HEK293 (cell line): ENCODE measurements at regions not wholly inside any gene's neighbourhood (a gene's known extent, or its start where the extent isn't known, plus 50 kb on each side); places are given as distances from the start of the nearest gene placed in this dataset.

ENCODE experiments used
- CTCF ChIA-PET: fragments of 350-600 bp; formaldehyde crosslinking; extraction: SDS; loops from one replicate; lab custom pipeline; 2021; ENCODE audit warnings: antibody characterized with exemption; lab: Yijun Ruan, JAX
- POLR2A ChIA-PET: fragments of 300-600 bp; formaldehyde crosslinking; extraction: SDS; loops from one replicate; lab custom pipeline; 2020; ENCODE audit warnings: antibody characterized with exemption, inconsistent platforms; lab: Yijun Ruan, JAX
- H3K27ac ChIP-seq: fragments of 200-500 bp; sonication (Bioruptor generic); 2 replicates; pipeline ENCODE4 v1.5.1; 2014; ENCODE audit warnings: low read depth, low read length, control low read depth, inconsistent platforms; ENCODE audit errors: extremely low read depth
- H3K36me3 ChIP-seq, 2 experiments: fragments of 200-500 bp in 1 of 2; sonication (Bioruptor generic) in 1 of 2; 1 replicate in 1 of 2; 2 replicates in 1 of 2; pipeline ENCODE4 v1.5.1; 2014 to 2017; ENCODE audit warnings: inconsistent platforms in 2 of 2, low read length in 2 of 2; ENCODE audit not compliant: control insufficient read depth in 2 of 2, insufficient read depth in 1 of 2
- H3K4me1 ChIP-seq: fragments of 200-500 bp; sonication (Bioruptor generic); 2 replicates; pipeline ENCODE4 v1.5.1; 2014; ENCODE audit warnings: mild to moderate bottlenecking, low read length, inconsistent platforms; ENCODE audit not compliant: control insufficient read depth, insufficient read depth
- H3K4me3 ChIP-seq: 2 replicates; pipeline ENCODE4 v1.5.1; 2011; ENCODE audit warnings: low read depth, mild to moderate bottlenecking, control low read depth, low read length, moderate library complexity
- H3K9me3 ChIP-seq: fragments of 200-500 bp; sonication (Bioruptor generic); 2 replicates; pipeline ENCODE4 v1.5.1; 2014; ENCODE audit warnings: low read depth, low read length, inconsistent platforms; ENCODE audit not compliant: control insufficient read depth, insufficient read depth
- BCL6B ChIP-seq: fragments of 450-650 bp; formaldehyde crosslinking; IDR thresholded peaks from 2 replicates; pipeline ENCODE4 v1.5.1; 2017; ENCODE audit warnings: missing biosample characterization, missing genetic modification characterization
- GLI2 ChIP-seq: fragments of 450-650 bp; formaldehyde crosslinking; IDR thresholded peaks from 2 replicates; pipeline ENCODE4; 2017; ENCODE audit warnings: missing biosample characterization, missing genetic modification characterization, low read depth, borderline replicate concordance
- HOXD13 ChIP-seq: sonication (generic); formaldehyde crosslinking; IDR thresholded peaks from 2 replicates; pipeline ENCODE4 v1.8.0; 2022; ENCODE audit warnings: missing genetic modification reagents, borderline replicate concordance
- OSR2 ChIP-seq: fragments of 450-650 bp; formaldehyde crosslinking; IDR thresholded peaks from 2 replicates; pipeline ENCODE4 v1.5.1; 2016; ENCODE audit warnings: missing biosample characterization, missing genetic modification characterization
- ZNF2 ChIP-seq: fragments of 450-650 bp; formaldehyde crosslinking; IDR thresholded peaks from 2 replicates; pipeline ENCODE4 v1.5.1; 2016; ENCODE audit warnings: missing biosample characterization, missing genetic modification characterization
- ZNF214 ChIP-seq: fragments of 450-650 bp; formaldehyde crosslinking; IDR thresholded peaks from 2 replicates; pipeline ENCODE4 v1.5.1; 2017; ENCODE audit warnings: missing biosample characterization, mild to moderate bottlenecking, missing genetic modification characterization, borderline replicate concordance
- ZNF391 ChIP-seq: fragments of 450-650 bp; formaldehyde crosslinking; IDR thresholded peaks from 2 replicates; pipeline ENCODE4 v1.5.1; 2016; ENCODE audit warnings: low read depth, missing biosample characterization, missing genetic modification characterization, borderline replicate concordance
- ZNF426 ChIP-seq: fragments of 450-650 bp; formaldehyde crosslinking; IDR thresholded peaks from 2 replicates; pipeline ENCODE4 v1.5.1; 2017; ENCODE audit warnings: missing biosample characterization, missing genetic modification characterization, mild to moderate bottlenecking, inconsistent platforms, moderate library complexity
- ZNF449 ChIP-seq: fragments of 450-650 bp; formaldehyde crosslinking; IDR thresholded peaks from 2 replicates; pipeline ENCODE4 v1.5.1; 2017; ENCODE audit warnings: missing biosample characterization, mild to moderate bottlenecking, missing genetic modification characterization, moderate library complexity
- ZNF488 ChIP-seq: fragments of 450-650 bp; formaldehyde crosslinking; IDR thresholded peaks from 2 replicates; pipeline ENCODE4 v1.5.1; 2016; ENCODE audit warnings: missing biosample characterization, missing genetic modification characterization
- ZNF654 ChIP-seq: fragments of 450-650 bp; formaldehyde crosslinking; IDR thresholded peaks from 2 replicates; pipeline ENCODE4 v1.5.1; 2016; ENCODE audit warnings: low read depth, missing biosample characterization, missing genetic modification characterization
- ZNF704 ChIP-seq: fragments of 450-650 bp; formaldehyde crosslinking; IDR thresholded peaks from 2 replicates; pipeline ENCODE4 v1.5.1; 2016; ENCODE audit warnings: missing biosample characterization, missing genetic modification characterization
- ZSCAN16 ChIP-seq: fragments of 450-650 bp; formaldehyde crosslinking; IDR thresholded peaks from 2 replicates; pipeline ENCODE4 v1.5.1; 2016; ENCODE audit warnings: missing biosample characterization, missing genetic modification characterization

GRCh38 chr14:39483682-39484081, 51.4 kb upstream of the FBXO33 start:
- Histone ChIP-seq H3K27ac (no peak overlapping the region), H3K4me3 (no peak overlapping the region), H3K9me3 (no peaks in the 10 kb centered on the region), H3K36me3 (no peaks in the 10 kb centered on the region), H3K4me1 (no peaks in the 10 kb centered on the region)
- TF ChIP-seq ZNF391 (tag by site-specific recombination) (no peak), ZNF426 (tag by site-specific recombination) (no peak), ZNF654 (tag by site-specific recombination) (no peak), ZNF488 (no peak), BCL6B (tag by site-specific recombination) (no peak), ZSCAN16 (no peak), ZNF214 (no peak), GLI2 (tag by site-specific recombination) (no peak), ZNF2 (tag by site-specific recombination) (no peak), OSR2 (no peak), ZNF704 (tag by site-specific recombination) (no peak), HOXD13 (CRISPR knock-in tag) (no peak), ZNF449 (no peak)
- CTCF ChIA-PET, result no interaction called here
- POLR2A ChIA-PET, result no interaction called here
